H1 (cell line): ENCODE measurements at regions not wholly inside any gene's neighbourhood (a gene's known extent, or its start where the extent isn't known, plus 50 kb on each side); places are given as distances from the start of the nearest gene placed in this dataset.

Experiments used
- CTCF ChIA-PET: fragments of 300-600 bp; sonication (Branson Sonifier 250); formaldehyde crosslinking; loops from one replicate; lab custom pipeline; 2021; ENCODE audit not compliant: partially characterized antibody; lab: Charles Lee
- POLR2A ChIA-PET: fragments of 300-600 bp; sonication (Branson Sonifier 250); formaldehyde crosslinking; loops from one replicate; lab custom pipeline; 2021; ENCODE audit warnings: inconsistent platforms; ENCODE audit not compliant: partially characterized antibody; lab: Charles Lee
- DNase-seq, 2 experiments: peaks; one replicate each; pipeline versions ENCODE4 v3.0.0 to v3.0.0-alpha.2; 2010 to 2022; ENCODE audit warnings: low spot score in 2 of 2, low read depth in 1 of 2, mixed read lengths in 1 of 2
- FAIRE-seq: peaks from 2 replicates; lab custom pipeline; 2011; peaks lifted over from hg19 to GRCh38; lab: Jason Lieb, UNC
- H2AFZ ChIP-seq: 2 replicates; pipeline ENCODE4 v1.8.1; 2012; ENCODE audit warnings: low read length, inconsistent platforms
- H2AK5ac ChIP-seq: 2 replicates; pipeline ENCODE4 v1.6.1; 2013; ENCODE audit warnings: low read depth, low read length
- H2BK120ac ChIP-seq: replicated peaks from 2 replicates; pipeline ENCODE3; 2013; ENCODE audit warnings: low read depth, low read length, inconsistent platforms
- H2BK12ac ChIP-seq: 2 replicates; pipeline ENCODE4 v1.6.1; 2013; ENCODE audit warnings: low read depth, low read length
- H2BK15ac ChIP-seq: 2 replicates; pipeline ENCODE4 v1.6.1; 2013; ENCODE audit warnings: low read length
- H2BK20ac ChIP-seq: 2 replicates; pipeline ENCODE4 v1.6.1; 2013; ENCODE audit warnings: low read length
- H2BK5ac ChIP-seq: 2 replicates; pipeline ENCODE4 v1.6.1; 2013; ENCODE audit warnings: low read depth, low read length
- H3K14ac ChIP-seq: 2 replicates; pipeline ENCODE4 v1.6.1; 2013; ENCODE audit warnings: inconsistent platforms; ENCODE audit not compliant: insufficient read length
- H3K18ac ChIP-seq: 2 replicates; pipeline ENCODE4 v1.6.1; 2013; ENCODE audit warnings: low read length; ENCODE audit errors: extremely low read depth
- H3K23ac ChIP-seq: 2 replicates; pipeline ENCODE4 v1.6.1; 2013; ENCODE audit warnings: inconsistent platforms; ENCODE audit not compliant: insufficient read length
- H3K23me2 ChIP-seq: 2 replicates; pipeline ENCODE4 v1.6.1; 2013; ENCODE audit warnings: low read depth, low read length
- H3K27ac ChIP-seq: 2 replicates; pipeline ENCODE4 v1.6.1; 2011; ENCODE audit warnings: low read depth, low read length, inconsistent platforms
- H3K27me3 ChIP-seq, 4 experiments: replicated peaks in 1 of 4; 1 replicate in 1 of 4; 2 replicates in 3 of 4; pipeline versions ENCODE4 v1.6.1 to v1.8.1; 2011 to 2013; ENCODE audit warnings: low read length in 3 of 4, mild to moderate bottlenecking in 3 of 4, inconsistent platforms in 2 of 4, mixed read lengths in 2 of 4, moderate library complexity in 1 of 4; ENCODE audit not compliant: control insufficient read depth in 3 of 4, insufficient read depth in 3 of 4; ENCODE audit errors: extremely low read depth in 1 of 4
- H3K36me3 ChIP-seq, 4 experiments: 2 replicates each; pipeline versions ENCODE4 v1.6.1 to v1.8.1; 2011 to 2013; ENCODE audit warnings: mild to moderate bottlenecking in 4 of 4, low read length in 3 of 4, moderate library complexity in 2 of 4, control low read depth in 1 of 4, inconsistent platforms in 1 of 4; ENCODE audit not compliant: insufficient read depth in 4 of 4, control insufficient read depth in 2 of 4
- H3K4ac ChIP-seq: replicated peaks from 2 replicates; pipeline ENCODE3; 2013; ENCODE audit warnings: low read length, low read depth, mixed read lengths, inconsistent platforms; ENCODE audit not compliant: insufficient read length
- H3K4me1 ChIP-seq, 4 experiments: replicated peaks in 1 of 4; 1 replicate in 1 of 4; 2 replicates in 3 of 4; pipeline versions ENCODE4 v1.6.1 to v1.8.1; 2011 to 2013; ENCODE audit warnings: low read length in 3 of 4, inconsistent platforms in 2 of 4, mixed read lengths in 1 of 4; ENCODE audit not compliant: insufficient read depth in 4 of 4, control insufficient read depth in 3 of 4
- H3K4me2 ChIP-seq, 2 experiments: 2 replicates each; pipeline versions ENCODE4 v1.6.1 to v1.8.1; 2011 to 2013; ENCODE audit warnings: low read depth in 2 of 2, low read length in 2 of 2, control low read depth in 1 of 2, inconsistent platforms in 1 of 2, mild to moderate bottlenecking in 1 of 2; ENCODE audit not compliant: insufficient read depth in 1 of 2
- H3K4me3 ChIP-seq, 4 experiments: fragments of 200-600, 300-600 bp in 1 of 4; sonication (generic), shearing (Covaris generic), sonication (Bioruptor Twin) in 1 of 4; 2 replicates each; pipeline versions ENCODE4 v1.5.1 to v1.8.1; 2011 to 2016; ENCODE audit warnings: low read length in 4 of 4, low read depth in 3 of 4, control low read depth in 2 of 4, inconsistent platforms in 2 of 4, mild to moderate bottlenecking in 2 of 4, mixed read lengths in 1 of 4, moderate library complexity in 1 of 4; ENCODE audit not compliant: insufficient read depth in 2 of 4; ENCODE audit errors: extremely low read depth in 1 of 4
- H3K56ac ChIP-seq: replicated peaks from 2 replicates; pipeline ENCODE3; 2013; ENCODE audit warnings: low read depth, mild to moderate bottlenecking, mixed read lengths, low read length, inconsistent platforms; ENCODE audit not compliant: insufficient read length
- H3K79me1 ChIP-seq: 2 replicates; pipeline ENCODE4 v1.6.1; 2013; ENCODE audit warnings: low read depth, low read length, control low read depth
- H3K79me2 ChIP-seq, 2 experiments: 2 replicates each; pipeline versions ENCODE4 v1.6.1 to v1.8.1; 2012 to 2013; ENCODE audit warnings: low read length in 2 of 2, mild to moderate bottlenecking in 2 of 2, inconsistent platforms in 1 of 2; ENCODE audit not compliant: insufficient read depth in 2 of 2, control insufficient read depth in 1 of 2
- H3K9ac ChIP-seq, 4 experiments: replicated peaks in 1 of 4; 1 replicate in 1 of 4; 2 replicates in 3 of 4; pipeline versions ENCODE4 v1.6.1 to v1.8.1; 2011 to 2013; ENCODE audit warnings: low read depth in 3 of 4, low read length in 3 of 4, control low read depth in 2 of 4, mild to moderate bottlenecking in 2 of 4, moderate library complexity in 2 of 4, inconsistent platforms in 1 of 4; ENCODE audit errors: extremely low read depth in 1 of 4
- H3K9me3 ChIP-seq, 2 experiments: 2 replicates each; pipeline versions ENCODE4 v1.6.1 to v1.8.1; 2012 to 2013; ENCODE audit warnings: mild to moderate bottlenecking in 2 of 2, moderate library complexity in 2 of 2, control low read depth in 1 of 2, inconsistent platforms in 1 of 2, low read depth in 1 of 2, low read length in 1 of 2, mixed read lengths in 1 of 2; ENCODE audit not compliant: insufficient read depth in 2 of 2
- H4K20me1 ChIP-seq, 2 experiments: replicated peaks in 1 of 2; 2 replicates each; pipeline versions ENCODE3 to v1.8.1; 2011 to 2013; ENCODE audit warnings: inconsistent platforms in 2 of 2, low read length in 2 of 2, mild to moderate bottlenecking in 1 of 2; ENCODE audit not compliant: insufficient read depth in 2 of 2, control insufficient read depth in 1 of 2
- H4K5ac ChIP-seq: 2 replicates; pipeline ENCODE4 v1.6.1; 2013; ENCODE audit warnings: low read length, low read depth, mixed read lengths, inconsistent platforms; ENCODE audit not compliant: insufficient read length
- H4K8ac ChIP-seq: 2 replicates; pipeline ENCODE4 v1.8.0; 2013; ENCODE audit warnings: mild to moderate bottlenecking, moderate library complexity, low read length, inconsistent platforms; ENCODE audit not compliant: insufficient read depth; ENCODE audit errors: extremely low read depth
- H4K91ac ChIP-seq: replicated peaks from 2 replicates; pipeline ENCODE3; 2013; ENCODE audit warnings: low read length, mixed read lengths, inconsistent platforms; ENCODE audit not compliant: insufficient read length
- BACH1 ChIP-seq: IDR thresholded peaks from 2 replicates; pipeline ENCODE4 v1.6.1; 2012; ENCODE audit warnings: low read length, improper control_type of control experiment
- BCL11A ChIP-seq, 2 experiments: IDR thresholded peaks; one replicate each; pipeline ENCODE4 v1.6.1; 2011; ENCODE audit warnings: low read depth in 2 of 2, low read length in 2 of 2, mild to moderate bottlenecking in 2 of 2
- GTF2F1 ChIP-seq: IDR thresholded peaks from 2 replicates; pipeline ENCODE4 v1.6.1; 2012; ENCODE audit warnings: low read depth, low read length, improper control_type of control experiment, borderline replicate concordance
- HDAC2 ChIP-seq, 2 experiments: fragments of 300-600 bp in 1 of 2; sonication (generic) in 1 of 2; IDR thresholded peaks; 2 replicates each; pipeline ENCODE4 v1.6.1; 2011 to 2012; ENCODE audit warnings: low read depth in 2 of 2, low read length in 2 of 2, mild to moderate bottlenecking in 2 of 2, moderate library complexity in 2 of 2, borderline replicate concordance in 1 of 2, inconsistent platforms in 1 of 2
- RBBP5 ChIP-seq: IDR thresholded peaks from 2 replicates; pipeline ENCODE4 v1.7.1; 2012; ENCODE audit warnings: low read depth, mild to moderate bottlenecking, inconsistent platforms, low read length, moderate library complexity, borderline replicate concordance
- RFX5 ChIP-seq: IDR thresholded peaks from 2 replicates; pipeline ENCODE4 v1.6.1; 2011; ENCODE audit warnings: low read depth, low read length, improper control_type of control experiment, borderline replicate concordance
- SP4 ChIP-seq: IDR thresholded peaks from 2 replicates; pipeline ENCODE4 v1.6.1; 2012; ENCODE audit warnings: low read length, inconsistent platforms
- TBP ChIP-seq: IDR thresholded peaks from 2 replicates; pipeline ENCODE4 v1.6.1; 2011; ENCODE audit warnings: low read depth, low read length, improper control_type of control experiment
- WGBS, 2 experiments: shearing (Covaris generic) in 1 of 2; methylation state at CpG; one replicate each; pipeline versions ENCODE4 v1.1.6 to v1.1.7; 2013 to 2015; ENCODE audit warnings: low lambda C conversion rate in 2 of 2, mixed read lengths in 2 of 2, inconsistent platforms in 1 of 2, low coverage in 1 of 2, missing lambda C conversion rate in 1 of 2; ENCODE audit not compliant: insufficient replicate concordance in 2 of 2, insufficient coverage in 1 of 2, insufficient read length in 1 of 2; ENCODE audit errors: extremely low coverage in 1 of 2, missing lambda C conversion rate in 1 of 2; 5-methylcytosine and 5-hydroxymethylcytosine counted together

- Histone ChIP-seq H3K9me3 (no peaks in the 10 kb centered on the region), H2BK15ac (no peak overlapping the region)
Observed at GRCh38 chr4:125492957-125493356, 178.2 kb downstream of the FAT4 start.

More at GRCh38 chr4:125492957-125493356, 178.2 kb downstream of the FAT4 start:
- TF ChIP-seq TBP (no peak), RBBP5 (no peak), GTF2F1 (no peak), RFX5 (no peak), BCL11A (IDR thresholded peaks at IDR 0.05; ENCODE audit: low read depth in 2 of 2, low read length in 2 of 2) (no peak), HDAC2 (IDR thresholded peaks at IDR 0.05; ENCODE audit: borderline replicate concordance in 1 of 2, low read depth in 2 of 2, low read length in 2 of 2) (no peak), SP4 (no peak), BACH1 (no peak)
- Histone ChIP-seq H3K56ac (no peak overlapping the region), H2BK20ac (no peak overlapping the region), H3K14ac (no peak overlapping the region), H4K91ac (no peak overlapping the region), H3K9ac (no peak overlapping the region), H2BK12ac (no peak overlapping the region), H3K36me3 (no peaks in the 10 kb centered on the region), H3K79me1 (no peaks in the 10 kb centered on the region), H3K27me3 (no peaks in the 10 kb centered on the region), H2BK5ac (no peak overlapping the region), H4K5ac (no peak overlapping the region), H4K8ac (no peak overlapping the region), H3K4me3 (no peak overlapping the region), H2AFZ (no peak overlapping the region), H2BK120ac (no peak overlapping the region), H3K27ac (no peak overlapping the region), H3K4me2 (no peak overlapping the region), H3K4ac (no peak overlapping the region), H3K4me1 (no peaks in the 10 kb centered on the region), H4K20me1 (no peaks in the 10 kb centered on the region), H3K79me2 (no peaks in the 10 kb centered on the region), H3K18ac (no peak overlapping the region), H3K23me2 (no peaks in the 10 kb centered on the region), H2AK5ac (no peak overlapping the region), H3K23ac (no peak overlapping the region)
- POLR2A ChIA-PET, result interaction anchor here (0.7 kb wide), 1 partner anchor 36 kb away, joined by 3 read pairs; no protein-coding TSS in a partner anchor
- 87% methylated on average over 1 of the region's 1 CpG; no CpG with 5 or more reads in 1 of the 2 experiments for WGBS, 2 experiments
- FAIRE-seq (no peak), DNase-seq (no peak)
- CTCF ChIA-PET, result no interaction called here
